Common myeloid progenitor, CD34-positive (primary cell): ENCODE measurements at regions not wholly inside any gene's neighbourhood (a gene's known extent, or its start where the extent isn't known, plus 50 kb on each side); places are given as distances from the start of the nearest gene placed in this dataset.

Experiments
- CTCF ChIA-PET: fragments of 350-600 bp; sonication (Branson Sonifier 250); formaldehyde crosslinking; loops from one replicate; lab custom pipeline; 2021; ENCODE audit warnings: antibody characterized with exemption; lab: Charles Lee
- POLR2A ChIA-PET: fragments of 350-600 bp; sonication (Branson Sonifier 250); formaldehyde crosslinking; loops from one replicate; lab custom pipeline; 2021; ENCODE audit warnings: antibody characterized with exemption; lab: Charles Lee
- DNase-seq, 3 donors: peaks; one replicate each; pipeline versions ENCODE4 v3.0.0 to v3.0.0-alpha.2; 2013
- H3K27ac ChIP-seq, 2 experiments: 1 replicate in 1 of 2; 2 replicates in 1 of 2; pipeline ENCODE4 v1.7.0; 2013; ENCODE audit warnings: inconsistent platforms in 2 of 2, low read length in 2 of 2, mild to moderate bottlenecking in 2 of 2, low read depth in 1 of 2, moderate library complexity in 1 of 2; ENCODE audit not compliant: severe bottlenecking in 2 of 2, insufficient read depth in 1 of 2, poor library complexity in 1 of 2
- H3K27me3 ChIP-seq, 5 experiments: replicated peaks in 2 of 5; 1 replicate in 3 of 5; 2 replicates in 2 of 5; pipeline versions ENCODE4 v1.6.1 to v1.7.0; 2013; ENCODE audit warnings: low read length in 4 of 5, mild to moderate bottlenecking in 2 of 5, moderate library complexity in 2 of 5, inconsistent platforms in 1 of 5; ENCODE audit not compliant: insufficient read depth in 5 of 5, control insufficient read depth in 4 of 5
- H3K36me3 ChIP-seq, 4 experiments: 1 replicate in 2 of 4; 2 replicates in 2 of 4; pipeline versions ENCODE4 v1.6.1 to v1.7.0; 2013; ENCODE audit warnings: low read length in 3 of 4, control low read depth in 1 of 4, mild to moderate bottlenecking in 1 of 4; ENCODE audit not compliant: control insufficient read depth in 4 of 4, insufficient read depth in 4 of 4
- H3K4me1 ChIP-seq, 4 experiments: 1 replicate in 3 of 4; 2 replicates in 1 of 4; pipeline versions ENCODE4 v1.6.1 to v1.7.1; 2013; ENCODE audit warnings: low read length in 3 of 4, mild to moderate bottlenecking in 3 of 4, control low read depth in 1 of 4, inconsistent platforms in 1 of 4, moderate library complexity in 1 of 4; ENCODE audit not compliant: control insufficient read depth in 4 of 4, insufficient read depth in 4 of 4; ENCODE audit errors: control extremely low read depth in 1 of 4
- H3K4me3 ChIP-seq, 7 experiments: 1 replicate in 4 of 7; 2 replicates in 3 of 7; pipeline versions ENCODE4 v1.5.1 to v1.7.0; 2013; ENCODE audit warnings: mild to moderate bottlenecking in 7 of 7, low read length in 6 of 7, moderate library complexity in 6 of 7, inconsistent platforms in 2 of 7, low read depth in 2 of 7, control low read depth in 1 of 7; ENCODE audit not compliant: insufficient read depth in 4 of 7, control insufficient read depth in 1 of 7; ENCODE audit errors: extremely low read depth in 1 of 7
- H3K9me3 ChIP-seq, 5 experiments: 1 replicate in 4 of 5; 2 replicates in 1 of 5; pipeline versions ENCODE4 v1.6.1 to v1.7.1; 2013; ENCODE audit warnings: low read length in 4 of 5, mild to moderate bottlenecking in 2 of 5, inconsistent platforms in 1 of 5, low read depth in 1 of 5, moderate library complexity in 1 of 5; ENCODE audit not compliant: control insufficient read depth in 4 of 5, insufficient read depth in 2 of 5; ENCODE audit errors: control extremely low read depth in 1 of 5
- WGBS: methylation state at CpG from one replicate; pipeline ENCODE4 v1.1.5; 2013; ENCODE audit not compliant: insufficient coverage; 5-methylcytosine and 5-hydroxymethylcytosine counted together

DNA sequence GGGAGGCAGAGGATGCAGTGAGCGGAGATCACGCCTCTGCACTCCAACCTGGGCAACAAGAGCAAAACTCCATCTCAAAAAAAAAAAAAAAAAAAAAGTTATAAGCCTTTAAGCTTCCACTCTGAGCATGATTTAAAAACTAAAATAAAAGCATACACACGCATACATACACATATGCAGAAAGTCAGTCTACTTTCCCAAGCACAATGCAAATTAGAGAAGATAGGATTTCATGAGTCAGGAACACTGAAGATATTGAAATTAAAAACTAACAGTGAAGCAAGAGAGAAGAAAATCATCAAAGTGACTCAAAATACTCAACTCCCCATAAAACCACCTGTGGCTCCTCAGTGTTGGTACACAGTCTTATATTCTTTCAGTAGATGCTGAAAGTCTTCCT lies 1009.5 kb upstream of the WWC1 start:
- CTCF ChIA-PET: interaction anchor here (1.5 kb wide), 1 partner anchor 8 kb away, joined by 4 read pairs; no protein-coding TSS in a partner anchor
- DNase-seq: no peak
- Histone ChIP-seq H3K36me3 (no peaks in the 10 kb centered on the region), H3K4me3 (no peak overlapping the region), H3K27me3 (no peaks in the 10 kb centered on the region), H3K9me3 (no peaks in the 10 kb centered on the region), H3K4me1 (no peaks in the 10 kb centered on the region), H3K27ac (no peak overlapping the region)
- POLR2A ChIA-PET: no interaction called here
- 100% methylated on average over 2 of the region's 3 CpGs for WGBS

DNA sequence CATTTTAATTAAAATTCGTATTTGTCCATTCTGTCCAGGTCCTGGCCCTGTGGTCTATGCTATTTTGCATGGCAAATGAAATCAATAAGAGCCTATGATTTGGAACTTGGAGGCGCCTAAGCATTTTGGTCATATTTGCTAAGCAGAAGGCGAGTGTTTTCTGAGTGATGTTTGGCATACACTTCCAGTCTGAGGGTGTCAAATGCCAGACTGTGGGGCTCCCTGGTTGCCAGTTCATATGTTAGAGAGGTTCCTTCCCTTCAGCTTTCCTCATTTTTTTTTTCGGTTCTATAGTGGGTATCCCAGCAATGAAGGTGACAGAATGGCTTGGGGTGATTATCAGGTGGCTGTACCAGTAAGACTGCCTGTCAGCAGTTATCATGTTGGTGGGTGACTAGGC lies 1007.8 kb upstream of the WWC1 start:
- Histone ChIP-seq H3K36me3 (no peaks in the 10 kb centered on the region), H3K4me1 (no peaks in the 10 kb centered on the region), H3K27ac (no peak overlapping the region), H3K9me3 (no peaks in the 10 kb centered on the region), H3K27me3 (no peaks in the 10 kb centered on the region), H3K4me3 (no peak overlapping the region)
- 97% methylated on average over 4 of the region's 4 CpGs for WGBS
- ChIA-PET CTCF (no interaction called here), POLR2A (no interaction called here)
- no peak for DNase-seq

DNA sequence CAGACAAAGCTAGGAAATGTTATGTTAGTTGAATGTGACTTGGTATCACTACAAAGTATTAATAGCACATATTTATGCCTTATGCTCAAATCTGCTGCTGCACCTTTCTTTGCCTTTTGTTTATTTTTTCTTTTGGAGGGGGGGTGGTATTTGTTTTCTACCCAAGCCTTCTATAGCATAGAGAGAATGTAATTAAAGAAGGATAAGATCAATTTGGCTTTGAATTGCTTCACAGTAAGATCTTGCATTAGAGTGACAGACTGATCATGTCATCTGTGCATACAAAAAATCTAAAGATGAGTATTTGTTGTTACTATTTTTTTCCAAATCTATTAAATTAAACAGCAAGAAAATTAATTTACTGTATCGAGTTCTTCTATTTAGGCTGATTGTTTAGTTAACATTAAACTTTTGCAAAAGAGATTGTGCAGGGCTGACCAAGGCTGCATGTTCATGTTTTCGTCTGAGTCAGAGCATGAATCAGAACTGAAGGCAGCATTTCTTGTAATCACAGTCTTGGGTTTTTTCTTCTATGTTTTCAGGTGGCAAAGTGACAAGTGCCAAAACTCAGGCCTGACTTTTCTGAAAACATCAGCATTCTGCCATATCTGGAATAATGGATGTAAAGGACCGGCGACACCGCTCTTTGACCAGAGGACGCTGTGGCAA lies 1007.1 kb upstream of the WWC1 start:
- no peak overlapping the region for H3K27ac ChIP-seq
- CTCF ChIA-PET: no interaction called here
- no peaks in the 10 kb centered on the region for H3K4me1 ChIP-seq
- no peaks in the 10 kb centered on the region for H3K27me3 ChIP-seq
- no peak overlapping the region for H3K4me3 ChIP-seq
- H3K36me3 ChIP-seq: no peaks in the 10 kb centered on the region
- WGBS: 98% methylated on average over 5 of the region's 6 CpGs
- POLR2A ChIA-PET: no interaction called here
- no peaks in the 10 kb centered on the region for H3K9me3 ChIP-seq
- DNase-seq: no peak

DNA sequence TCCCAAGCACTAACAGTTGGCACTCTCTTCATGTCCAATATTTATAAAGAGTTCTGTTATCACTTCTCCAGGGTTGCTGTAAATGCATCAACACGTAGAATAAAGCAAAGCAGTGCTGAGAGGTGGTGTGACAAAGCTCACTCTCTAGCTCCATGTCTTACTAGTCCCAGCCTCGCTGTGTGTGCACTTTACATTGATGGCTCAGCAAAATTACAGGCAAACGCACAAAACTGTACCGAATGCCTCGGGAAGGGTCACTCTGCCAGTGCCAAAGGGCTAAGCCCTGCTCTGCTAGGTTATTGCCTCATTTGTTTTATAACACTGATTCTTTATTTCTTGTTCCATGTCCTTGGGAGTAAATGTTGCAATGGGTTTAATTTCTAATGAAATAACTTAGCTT lies 1005.9 kb upstream of the WWC1 start:
- no peaks in the 10 kb centered on the region for H3K36me3 ChIP-seq
- no peak overlapping the region for H3K27ac ChIP-seq
- POLR2A ChIA-PET: no interaction called here

DNA sequence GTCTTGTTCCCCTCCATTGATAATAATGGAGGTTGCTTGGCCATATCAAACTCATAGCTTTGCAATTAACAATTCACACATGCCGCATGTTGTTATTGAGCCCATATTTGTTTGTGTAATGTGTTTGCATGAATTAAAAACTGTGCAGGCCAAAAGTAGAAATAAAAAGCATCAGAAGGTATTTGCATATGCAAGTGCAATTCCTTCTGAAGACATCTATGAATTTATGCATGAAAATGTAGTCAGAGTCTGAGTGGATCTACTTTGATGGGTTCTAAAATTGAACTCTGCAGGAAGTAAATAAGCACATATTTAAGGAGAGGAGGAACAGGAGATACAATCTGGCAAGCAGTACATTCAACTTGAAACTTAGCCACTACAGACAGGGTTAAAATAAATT lies 1004.6 kb upstream of the WWC1 start:
- ChIA-PET CTCF (no interaction called here), POLR2A (no interaction called here)
- Histone ChIP-seq H3K27me3 (no peaks in the 10 kb centered on the region), H3K36me3 (no peaks in the 10 kb centered on the region), H3K4me3 (no peak overlapping the region), H3K4me1 (no peaks in the 10 kb centered on the region), H3K9me3 (no peaks in the 10 kb centered on the region), H3K27ac (no peak overlapping the region)
- no CpG with 5 or more reads among the region's 1 CpG for WGBS
- no peak for DNase-seq

More for the DNA sequence above, 1005.9 kb upstream of the WWC1 start:
- H3K4me3 ChIP-seq: no peak overlapping the region
- no peaks in the 10 kb centered on the region for H3K9me3 ChIP-seq
- DNase-seq: no peak
- WGBS: 93% methylated on average over 4 of the region's 5 CpGs
- no peaks in the 10 kb centered on the region for H3K4me1 ChIP-seq
- H3K27me3 ChIP-seq: no peaks in the 10 kb centered on the region
- CTCF ChIA-PET: no interaction called here

DNA sequence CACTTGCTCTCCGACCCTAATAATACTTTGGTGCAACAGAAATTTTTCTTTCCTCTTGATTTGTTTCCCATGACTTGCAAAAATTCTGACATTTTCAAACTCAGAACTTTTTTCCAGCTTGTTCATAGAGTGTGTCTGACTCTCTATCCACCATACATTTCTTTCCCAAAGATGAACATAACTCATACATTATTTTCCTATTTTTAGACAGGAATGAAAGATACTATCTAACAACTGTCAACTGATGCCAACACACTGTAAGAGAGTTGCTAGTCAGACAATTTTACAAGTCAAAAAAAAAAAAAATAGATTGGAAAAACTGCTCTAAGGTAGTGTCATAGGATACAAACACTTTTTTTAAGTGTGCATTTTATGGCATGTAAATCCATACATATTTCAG lies 1001.0 kb upstream of the WWC1 start:
- Histone ChIP-seq H3K27me3 (peaks cover 0 to under 1% (median 0%) of the 10 kb centered on the region in 5 experiments), H3K4me1 (no peaks in the 10 kb centered on the region), H3K4me3 (no peak overlapping the region), H3K27ac (no peak overlapping the region), H3K9me3 (peaks cover 0 to 2% (median 0%) of the 10 kb centered on the region in 5 experiments), H3K36me3 (no peaks in the 10 kb centered on the region)
- 100% methylated on average over 1 of the region's 1 CpG for WGBS
- ChIA-PET POLR2A (no interaction called here), CTCF (interaction anchor here (1.4 kb wide), 1 partner anchor 9 kb away, joined by 4 read pairs; no protein-coding TSS in a partner anchor)
- no peak for DNase-seq

DNA sequence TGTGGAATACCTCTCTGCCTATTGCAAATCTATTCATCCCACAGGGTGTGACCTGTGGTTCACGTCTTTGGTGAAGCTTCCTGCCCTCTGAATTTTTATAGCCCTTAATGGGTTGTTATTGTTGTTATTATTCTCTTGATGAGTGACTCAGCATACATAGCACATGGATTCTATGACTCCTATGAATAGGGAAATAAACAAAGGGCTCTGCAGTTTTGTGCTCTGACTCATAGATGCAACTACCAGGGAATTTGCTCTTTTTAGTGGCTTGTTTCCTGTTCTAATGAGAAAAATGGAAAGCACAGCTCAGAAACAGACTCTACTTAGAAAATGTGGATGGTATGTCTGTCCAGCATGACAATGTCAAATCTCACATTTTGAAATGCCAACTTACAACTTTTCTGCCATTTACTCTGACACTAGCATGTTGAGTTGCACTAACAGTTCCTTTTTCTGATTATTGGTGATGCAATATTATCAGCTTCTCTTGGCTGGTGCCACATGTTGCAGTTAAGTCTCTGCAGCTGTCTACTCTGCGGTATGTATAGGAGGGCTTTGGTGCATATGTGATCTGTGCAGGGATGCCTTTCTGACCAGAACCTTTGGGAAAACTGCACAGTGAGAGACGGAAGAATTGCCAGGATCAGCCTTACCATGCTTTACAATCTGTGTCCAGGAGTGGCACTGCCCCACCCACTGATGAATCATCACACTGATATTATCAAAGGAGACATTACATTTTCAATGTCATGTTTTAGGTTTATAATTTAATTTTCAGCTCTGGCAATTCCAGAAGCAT lies 996.4 kb upstream of the WWC1 start:
- ChIA-PET POLR2A (no interaction called here), CTCF (no interaction called here)
- Histone ChIP-seq H3K4me3 (no peak overlapping the region), H3K9me3 (peaks cover 0 to 2% (median 0%) of the 10 kb centered on the region in 5 experiments), H3K27me3 (peaks cover 0 to 13% (median 3%) of the 10 kb centered on the region in 5 experiments), H3K36me3 (no peaks in the 10 kb centered on the region), H3K4me1 (no peaks in the 10 kb centered on the region), H3K27ac (no peak overlapping the region)
- no peak for DNase-seq
- WGBS: 100% methylated on average over 1 of the region's 3 CpGs
